ENCODE measurements at regions not wholly inside any gene's neighbourhood (a gene's known extent, or its start where the extent isn't known, plus 50 kb on each side); places are given as distances from the start of the nearest gene placed in this dataset.

DNA sequence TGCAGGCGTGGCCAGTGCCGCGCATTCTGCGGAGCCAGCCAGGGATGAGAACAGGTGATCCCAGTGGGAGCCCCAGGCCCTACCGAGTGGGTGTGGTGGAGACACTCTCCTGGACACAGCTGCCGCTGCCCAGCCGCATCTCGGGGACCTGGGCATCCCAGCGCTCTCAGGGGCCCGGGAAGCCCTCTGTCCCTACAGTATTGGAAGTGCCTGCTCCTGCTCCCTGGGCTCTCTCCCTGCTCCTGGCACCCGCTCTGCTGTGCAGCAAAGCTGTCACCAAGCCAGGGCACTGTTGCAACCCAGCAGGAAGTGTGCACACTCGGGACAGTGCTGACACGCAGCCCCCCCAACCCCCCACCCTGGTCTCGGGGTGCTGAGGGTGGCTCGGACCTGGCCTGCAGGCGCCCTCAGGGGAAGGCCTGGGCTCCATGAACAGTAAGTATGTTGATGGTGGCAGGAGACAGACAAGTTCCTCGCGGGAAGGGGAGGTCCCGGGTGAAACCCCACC lies 1177.4 kb upstream of the GBE1 start:
- no peak for DNase-seq

DNA sequence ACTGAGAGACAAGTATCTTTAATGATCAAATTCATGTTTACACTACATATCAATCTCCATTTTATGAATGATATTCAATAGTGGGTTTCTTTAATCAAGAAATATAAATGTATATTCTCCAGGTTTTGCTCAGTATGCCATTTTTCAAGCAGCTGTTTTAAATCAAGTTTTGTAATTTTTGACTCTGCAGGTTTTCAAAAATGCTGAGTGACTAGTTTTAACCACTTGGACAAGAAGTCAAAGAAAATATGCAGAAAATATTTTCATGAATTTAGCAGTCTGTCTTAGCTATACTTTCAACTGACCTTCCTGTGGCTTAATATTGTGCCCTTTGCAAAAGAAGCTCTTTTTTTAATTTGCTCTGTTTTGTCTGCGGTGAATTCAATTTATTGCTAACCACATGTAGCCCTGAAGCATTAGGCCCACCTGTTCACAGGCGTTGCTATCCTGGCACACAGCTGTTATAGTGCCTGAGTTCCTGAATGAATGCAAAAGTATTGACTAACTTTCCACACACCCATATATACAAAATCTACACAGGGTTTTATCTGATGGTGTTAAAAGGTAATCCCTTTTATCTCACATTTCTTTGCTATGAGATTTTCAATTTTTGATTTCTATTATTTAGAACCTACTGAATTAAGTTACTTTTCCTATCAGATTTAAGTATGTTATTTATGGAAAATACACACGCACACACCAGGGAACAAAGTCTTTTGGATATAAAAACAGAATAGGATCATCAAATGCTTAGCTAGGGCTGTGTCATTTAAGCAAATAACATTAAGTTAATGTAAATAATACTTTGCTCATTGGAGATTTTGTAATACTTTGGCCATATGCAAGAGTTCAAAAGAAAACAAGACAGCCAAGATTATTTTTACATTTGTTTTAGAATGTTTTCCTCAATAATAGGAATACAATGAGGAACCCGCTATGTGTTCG lies 1166.1 kb upstream of the GBE1 start:
- DNase-seq, result no peak

DNA sequence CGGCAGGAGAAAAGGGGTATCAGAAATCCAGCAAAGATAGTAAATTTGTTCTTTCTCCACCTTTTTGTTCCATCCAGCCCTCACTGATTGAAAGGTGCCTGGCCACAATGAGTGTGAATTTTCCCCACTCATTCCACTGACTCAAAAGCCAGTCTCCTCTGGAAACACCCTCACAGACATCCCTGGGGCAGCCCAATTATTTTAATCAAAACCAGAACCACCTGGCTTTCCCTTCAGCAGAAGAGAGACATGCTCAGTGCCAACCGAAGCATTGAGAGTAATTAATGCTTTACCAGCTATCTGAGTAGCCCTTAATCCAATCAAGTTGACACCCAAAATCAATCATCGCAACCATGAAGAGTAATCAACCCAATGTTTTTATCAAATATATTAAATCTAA lies 1129.6 kb upstream of the GBE1 start:
- DNase-seq, result no peak

DNA sequence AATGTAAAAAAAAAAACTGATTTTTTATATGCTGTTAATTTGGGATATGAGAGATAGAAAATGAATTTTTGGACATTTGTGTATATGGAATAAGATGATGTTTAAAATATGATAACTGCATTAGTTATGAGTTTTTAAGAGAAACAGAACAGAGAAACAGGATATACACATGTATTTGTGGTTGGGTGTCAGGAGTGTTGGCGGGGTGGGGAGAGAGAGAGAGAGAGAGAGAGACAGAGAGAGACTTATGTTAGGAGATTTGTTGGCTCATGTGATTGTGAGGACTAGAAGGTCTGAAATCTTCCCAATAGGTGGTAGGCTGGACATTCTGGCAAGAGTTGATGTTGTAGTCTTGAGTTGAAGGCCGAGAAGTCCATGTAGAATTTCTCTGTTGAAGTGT lies 1121.6 kb upstream of the GBE1 start:
- DNase-seq, result no peak

DNA sequence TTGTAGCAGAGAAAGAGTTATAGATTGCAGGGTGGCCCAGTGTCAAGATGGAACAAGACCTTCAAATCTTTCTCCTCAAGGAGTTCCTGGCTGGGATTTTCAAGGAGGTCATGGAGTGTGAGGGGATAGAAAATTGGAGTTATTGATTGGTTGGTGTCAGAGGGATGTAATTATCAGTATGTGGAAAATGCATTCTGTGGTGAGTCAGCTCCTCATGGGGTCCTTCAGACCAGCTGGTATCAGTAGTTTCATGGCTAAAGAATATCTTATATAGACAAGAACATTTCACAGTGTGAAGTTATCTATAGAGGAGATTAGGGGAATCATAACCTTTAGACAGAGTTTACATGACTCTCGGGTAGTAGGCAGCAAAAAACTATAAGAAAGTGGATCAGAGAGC lies 1114.0 kb upstream of the GBE1 start:
- peak; percentile 3 for DNase-seq

DNA sequence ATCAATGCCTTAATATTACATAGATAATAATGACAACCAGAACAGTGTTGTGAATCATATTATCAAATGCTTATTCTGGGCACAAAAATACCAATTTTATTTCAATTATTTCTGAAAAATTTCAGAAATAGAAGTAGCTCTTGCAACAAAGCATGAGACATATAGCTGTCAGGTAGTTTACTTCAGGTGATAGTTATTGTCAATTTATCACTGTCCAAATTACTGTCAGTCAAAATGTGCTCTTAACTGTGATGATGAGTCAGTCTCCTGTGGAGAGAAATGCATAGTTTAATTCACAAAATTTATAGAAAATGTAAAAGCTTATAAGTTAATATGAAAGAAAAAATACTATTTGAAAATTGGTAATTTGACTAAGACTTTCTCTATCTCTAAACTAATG lies 1078.4 kb upstream of the GBE1 start:
- DNase-seq, result no peak

DNA sequence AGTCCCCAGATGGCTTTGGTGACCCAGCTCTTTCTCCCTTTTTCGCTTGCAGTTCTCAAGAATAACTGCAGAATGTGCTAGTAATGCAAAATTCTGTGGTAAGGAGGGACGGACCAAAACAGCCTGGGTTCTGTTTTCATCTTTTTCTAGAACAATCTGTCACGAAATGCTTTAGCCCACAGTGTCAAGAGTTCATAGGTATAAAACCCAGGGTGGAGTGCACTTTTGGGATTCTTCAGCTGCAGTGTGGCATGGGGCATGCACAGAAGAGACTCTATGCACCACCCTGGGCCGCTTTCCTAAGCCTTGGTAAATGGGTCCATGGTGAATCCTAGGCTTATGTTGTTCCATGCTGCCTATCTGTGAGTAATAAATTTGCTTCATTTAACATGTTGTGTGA lies 1072.7 kb upstream of the GBE1 start:
- DNase-seq, result no peak

DNA sequence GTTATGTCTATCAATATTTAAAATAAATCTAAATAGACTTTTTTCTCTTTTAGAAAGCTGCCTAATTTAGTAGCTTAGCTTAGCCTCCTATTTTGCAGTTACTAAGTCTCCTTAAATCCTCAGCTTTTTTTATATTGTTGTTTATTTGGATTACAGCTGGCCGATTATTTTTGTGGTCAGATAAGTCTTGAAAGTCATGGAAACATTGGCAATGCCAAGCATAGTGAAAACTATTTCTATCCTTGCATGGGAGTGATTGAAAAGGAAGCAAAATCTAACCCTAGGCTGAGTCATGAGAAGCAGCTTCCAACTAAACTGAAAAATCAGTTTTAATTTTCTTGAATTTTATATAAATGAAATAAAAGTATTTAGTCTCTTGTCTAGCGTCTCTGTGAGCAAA lies 1063.0 kb upstream of the GBE1 start:
- DNase-seq, result no peak

DNA sequence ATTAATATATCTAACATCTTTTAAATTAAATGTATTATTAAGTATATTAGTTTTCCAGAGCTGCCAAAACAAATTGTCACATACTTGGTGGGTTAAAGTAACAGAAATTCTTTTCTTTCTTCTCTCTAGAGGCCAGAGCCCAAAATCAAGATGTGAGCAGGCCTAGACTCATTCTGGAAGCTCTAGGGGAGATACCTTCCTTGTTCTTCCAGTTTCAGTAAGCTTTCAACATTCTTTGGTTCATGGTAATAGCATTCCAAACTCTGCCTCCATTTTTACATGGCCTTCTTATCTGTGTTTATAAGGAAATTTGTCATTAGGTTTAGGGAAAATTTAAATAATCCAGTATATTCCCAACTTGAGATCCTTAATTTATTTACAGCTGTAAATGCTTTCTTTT lies 1054.6 kb upstream of the GBE1 start:
- no peak for DNase-seq

DNA sequence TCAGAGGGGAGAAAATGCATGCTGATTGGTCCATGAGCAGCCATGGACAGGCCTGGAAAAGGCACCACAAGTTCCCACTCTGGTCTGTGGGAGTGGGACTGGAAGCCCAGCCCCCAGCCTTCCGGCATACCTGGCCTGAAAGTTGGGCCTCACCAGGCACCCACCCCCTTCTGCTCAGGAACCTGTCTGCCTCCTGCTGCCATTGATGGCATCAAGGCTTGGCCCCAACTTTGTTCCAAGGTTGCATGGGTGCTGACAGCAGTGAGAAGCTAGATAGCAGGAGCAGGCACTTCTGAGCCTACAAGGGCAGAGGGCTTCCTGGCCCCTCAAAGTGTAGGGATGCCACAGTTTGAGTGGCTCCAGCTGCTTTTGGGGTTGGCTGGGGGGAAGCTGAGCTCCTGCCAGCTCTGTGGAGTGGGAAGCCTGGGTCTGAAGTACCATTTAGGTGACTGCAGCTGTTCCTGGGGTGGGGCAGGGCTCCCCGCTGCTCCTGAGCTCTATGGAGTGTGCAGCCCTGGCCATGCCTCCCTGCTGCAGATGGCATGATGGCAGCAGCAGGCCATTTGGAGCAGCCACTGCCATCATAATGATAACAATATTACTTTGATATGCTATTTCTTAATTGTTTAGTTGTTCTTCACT lies 1054.1 kb upstream of the GBE1 start:
- DNase-seq, result no peak

DNA sequence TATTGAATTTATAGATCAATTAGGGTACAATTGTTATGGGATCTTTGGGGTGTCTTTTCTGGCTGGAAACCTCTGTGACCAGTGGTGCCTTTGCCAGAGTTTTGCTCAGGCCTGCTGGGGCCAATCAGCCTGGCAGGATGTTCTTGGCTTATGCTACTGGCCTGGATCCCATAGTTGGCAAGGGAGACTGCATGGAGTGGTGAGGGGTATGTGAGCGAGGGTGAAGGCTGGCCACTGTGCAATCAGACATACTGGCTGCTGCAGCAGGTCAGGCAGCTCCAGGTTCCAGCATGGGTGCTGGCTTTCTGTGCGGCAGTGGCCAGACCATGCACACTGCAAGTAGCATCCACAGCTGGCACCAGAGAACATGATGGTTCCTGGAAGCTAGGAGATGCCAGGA lies 1053.2 kb upstream of the GBE1 start:
- DNase-seq, result no peak

DNA sequence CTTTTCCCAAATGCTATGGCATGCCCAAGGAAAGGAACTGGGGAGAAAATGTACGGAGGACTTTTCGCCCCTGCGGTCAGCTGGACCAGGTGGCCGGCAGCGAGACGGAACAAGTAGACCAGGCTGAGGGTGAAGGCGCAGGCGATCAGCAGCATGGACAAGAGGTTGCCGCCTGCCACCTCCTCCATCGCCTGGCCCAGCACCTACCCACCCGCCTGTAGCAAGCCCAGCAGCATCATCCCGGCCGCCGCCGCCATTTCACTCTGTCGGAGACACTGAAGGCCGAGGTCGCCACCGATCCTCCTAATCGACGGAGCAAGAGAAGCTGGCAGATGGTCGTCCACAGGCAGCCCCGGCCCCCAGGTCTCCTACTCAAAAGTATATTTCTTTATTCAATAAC lies 1046.3 kb upstream of the GBE1 start:
- DNase-seq, result no peak

DNA sequence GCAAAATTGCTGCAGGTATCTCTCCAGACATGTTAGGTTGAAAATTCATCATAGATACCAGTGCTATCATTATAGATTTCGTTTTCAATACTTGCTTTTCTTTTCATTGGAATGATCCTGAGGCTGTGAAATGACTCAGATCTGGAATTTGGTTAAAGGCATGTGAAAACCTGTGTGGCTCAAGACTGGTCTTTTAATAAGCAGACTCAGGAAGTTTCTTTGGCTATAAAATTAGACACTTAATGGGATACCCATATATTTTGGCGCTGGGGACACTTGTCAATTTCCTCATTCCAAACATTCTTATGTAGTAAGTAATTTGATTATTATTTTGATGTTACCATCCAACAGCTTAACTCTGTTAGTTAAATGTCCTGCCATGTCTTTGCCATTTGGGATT lies 1041.1 kb upstream of the GBE1 start:
- DNase-seq, result no peak

DNA sequence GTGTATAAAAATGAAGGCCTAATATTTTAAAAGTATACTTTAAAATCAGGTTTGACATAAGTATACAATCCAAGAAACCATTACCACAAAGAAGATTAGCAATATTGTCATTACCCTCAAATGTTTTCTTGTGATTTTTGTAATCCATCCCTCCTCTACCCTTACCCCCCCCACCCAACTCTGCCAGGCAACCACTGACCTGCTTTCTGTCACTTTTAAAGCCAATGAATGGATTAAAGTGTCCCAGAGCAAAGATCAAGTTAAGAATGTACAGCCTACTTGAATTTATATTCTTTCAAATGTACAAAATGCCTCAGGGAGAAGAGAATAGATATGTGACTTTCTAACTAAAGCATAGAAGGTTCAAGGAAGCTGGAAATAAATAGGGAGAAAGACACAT lies 1038.8 kb upstream of the GBE1 start:
- DNase-seq, result no peak

DNA sequence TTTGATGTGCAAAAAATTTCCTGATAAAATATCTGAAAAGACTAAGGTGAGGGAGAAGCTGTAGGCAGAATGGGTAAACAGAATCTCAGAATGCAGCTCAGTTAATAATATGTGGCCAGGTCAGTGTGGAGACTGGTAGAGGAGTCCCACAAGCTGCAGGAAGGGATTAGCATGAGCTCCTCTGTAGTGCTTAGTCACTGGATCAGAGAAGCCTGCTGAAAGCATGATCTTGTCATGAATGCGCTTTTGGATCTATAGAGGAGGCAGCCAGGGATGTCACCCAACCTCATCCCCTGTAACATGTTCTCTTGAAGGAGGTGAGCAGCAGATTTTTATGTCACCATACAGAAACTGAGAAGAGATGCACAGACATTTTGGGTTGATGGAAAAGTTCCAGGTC lies 1035.3 kb upstream of the GBE1 start:
- DNase-seq, result no peak

DNA sequence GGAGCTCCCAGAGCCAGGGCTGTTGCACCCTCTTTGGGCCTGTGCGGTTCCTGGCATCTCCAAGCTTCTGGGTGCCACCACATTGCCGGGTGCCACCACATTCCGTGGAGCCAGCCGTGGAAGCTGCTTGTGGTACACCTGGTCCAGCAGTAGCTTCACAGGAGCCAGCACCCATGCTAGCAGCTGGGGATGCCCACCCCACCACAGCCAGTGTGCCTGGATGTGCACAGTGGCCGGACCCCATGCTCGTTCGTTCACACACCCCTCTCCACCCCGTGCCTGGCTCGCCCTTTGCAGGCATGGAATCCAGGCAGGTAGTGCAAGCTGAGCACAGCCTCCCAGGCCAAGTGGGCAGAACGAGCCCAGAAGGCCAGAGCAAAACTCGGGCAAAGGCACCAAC lies 1029.8 kb upstream of the GBE1 start:
- no peak for DNase-seq

DNA sequence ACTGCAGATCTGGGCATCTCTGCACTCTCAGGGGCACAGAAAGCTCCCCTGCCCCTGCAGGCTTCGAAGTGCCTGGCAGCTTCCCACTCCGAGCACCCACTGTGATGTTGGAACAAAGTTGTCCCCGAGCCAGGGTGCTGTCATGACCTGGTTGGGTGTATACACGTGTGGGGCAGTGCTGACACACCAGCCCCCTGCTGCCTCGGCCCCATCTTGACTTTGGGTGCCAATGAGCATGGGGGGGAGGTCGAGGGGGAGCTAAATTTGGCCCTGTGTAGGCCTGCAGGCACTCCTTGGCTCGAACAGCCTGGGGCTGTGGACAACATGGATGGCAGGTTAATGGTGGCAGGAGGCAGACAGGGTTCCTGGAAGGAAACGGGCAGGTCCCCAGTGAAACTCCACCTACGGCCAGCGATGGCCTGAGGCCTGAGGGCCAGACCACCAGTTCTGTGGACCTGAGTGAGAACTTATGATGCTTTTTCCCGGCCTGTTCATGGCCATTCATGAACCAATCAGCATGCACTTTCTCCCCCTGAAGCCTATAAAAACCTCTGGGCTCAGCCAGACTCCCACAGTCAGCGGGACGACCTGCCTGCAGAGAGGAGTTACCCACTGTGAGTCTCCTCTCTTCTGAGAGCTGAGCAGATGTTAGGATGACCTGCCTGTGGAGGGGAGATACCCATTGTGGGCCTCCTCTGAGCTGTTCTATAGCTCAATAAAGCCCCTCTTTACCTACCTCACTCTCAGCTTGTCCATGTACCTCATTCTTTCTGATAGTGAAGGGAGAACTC lies 1029.1 kb upstream of the GBE1 start:
- DNase-seq, result no peak

DNA sequence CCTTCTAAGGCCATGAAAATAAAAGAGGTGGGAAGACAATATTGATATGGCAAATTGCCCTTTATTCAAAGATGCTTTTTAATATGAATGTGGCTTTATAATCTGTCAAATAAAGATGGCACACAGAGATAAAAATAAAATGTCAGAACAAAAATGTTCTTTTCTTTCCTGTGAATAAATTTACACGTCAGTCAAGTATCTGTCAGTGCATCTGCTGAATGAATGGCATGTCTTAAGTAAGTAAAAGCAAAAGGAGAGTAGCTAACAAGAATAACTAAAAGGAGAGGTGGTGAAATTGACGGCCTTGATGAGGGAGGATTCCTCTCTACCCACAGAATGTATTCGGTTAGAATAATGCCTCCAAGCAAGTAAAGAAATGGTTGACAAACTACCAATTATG lies 1021.7 kb upstream of the GBE1 start:
- no peak for DNase-seq

DNA sequence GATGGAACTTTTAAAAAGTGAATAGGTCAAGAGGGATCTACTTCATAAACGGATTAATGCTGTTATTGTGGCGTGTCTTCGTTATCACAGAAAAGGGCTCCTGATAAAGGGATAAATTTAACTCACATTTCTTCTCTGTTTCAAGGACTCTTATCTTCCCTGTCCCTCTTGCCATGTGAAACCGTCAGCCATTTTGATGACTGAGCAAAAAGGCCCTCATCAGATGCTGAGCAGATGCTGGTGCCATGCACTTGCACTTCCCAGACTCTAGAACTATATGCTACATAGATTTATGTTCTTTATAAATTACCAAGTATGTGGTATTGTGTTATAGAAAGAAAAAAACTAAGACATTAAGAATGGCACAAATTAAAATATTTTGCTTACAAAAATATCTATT lies 1011.8 kb upstream of the GBE1 start:
- no peak for DNase-seq

DNA sequence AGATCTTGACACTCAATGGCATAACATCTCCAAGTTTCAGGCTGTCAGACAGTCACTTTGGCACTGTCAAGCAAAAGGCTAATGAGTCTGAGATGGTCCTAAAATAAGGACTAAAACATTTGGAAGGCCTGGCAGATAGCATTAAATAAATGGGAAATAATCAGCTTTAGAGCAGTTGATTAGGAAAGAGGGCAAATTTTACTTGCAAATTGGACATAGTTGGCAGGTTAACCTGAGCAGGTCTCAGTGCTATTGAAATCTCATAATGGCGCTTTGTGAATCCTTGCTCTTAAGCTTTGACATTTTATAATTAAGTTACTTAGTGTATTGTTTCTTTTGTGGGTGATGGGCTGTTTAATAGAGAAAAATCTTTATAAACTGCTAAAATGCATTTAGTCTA lies 1003.1 kb upstream of the GBE1 start:
- DNase-seq, result no peak

DNA sequence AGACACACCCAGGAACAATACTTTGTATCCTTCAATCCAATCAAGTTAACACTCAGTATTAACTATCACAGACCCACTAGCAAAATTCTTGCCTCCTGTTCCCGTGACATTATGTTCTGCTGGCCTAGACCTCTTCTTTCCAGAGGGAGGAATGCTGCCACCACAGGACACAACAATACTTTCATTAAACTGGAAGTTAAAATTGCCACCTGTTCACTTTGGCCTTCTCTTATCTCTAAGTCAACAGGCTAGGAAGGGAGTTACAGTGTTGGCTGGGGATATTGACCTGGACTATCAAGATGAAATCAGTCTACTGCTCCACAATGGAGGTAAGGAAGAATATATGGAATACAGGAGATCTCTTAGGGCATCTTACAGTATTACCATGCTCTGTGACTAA lies 1000.4 kb upstream of the GBE1 start:
- DNase-seq, result no peak

DNA sequence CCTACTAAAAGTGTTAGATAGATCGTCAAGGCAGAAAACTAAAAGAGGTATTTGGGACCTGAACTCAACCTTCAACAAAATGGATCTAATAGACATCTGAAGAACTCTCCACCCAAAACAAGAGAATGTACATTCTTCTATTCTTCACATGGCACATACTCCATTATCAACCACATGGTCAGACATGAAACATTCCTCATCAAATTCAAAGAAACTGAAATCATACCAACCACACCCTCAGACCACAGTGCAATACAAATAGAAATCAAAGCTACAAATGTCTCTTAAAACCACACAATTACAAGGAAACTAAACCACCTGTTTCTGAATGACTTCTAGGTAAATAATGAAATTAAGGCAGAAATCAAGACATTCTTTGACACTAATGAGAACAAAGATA lies 984.1 kb upstream of the GBE1 start:
- no peak for DNase-seq

DNA sequence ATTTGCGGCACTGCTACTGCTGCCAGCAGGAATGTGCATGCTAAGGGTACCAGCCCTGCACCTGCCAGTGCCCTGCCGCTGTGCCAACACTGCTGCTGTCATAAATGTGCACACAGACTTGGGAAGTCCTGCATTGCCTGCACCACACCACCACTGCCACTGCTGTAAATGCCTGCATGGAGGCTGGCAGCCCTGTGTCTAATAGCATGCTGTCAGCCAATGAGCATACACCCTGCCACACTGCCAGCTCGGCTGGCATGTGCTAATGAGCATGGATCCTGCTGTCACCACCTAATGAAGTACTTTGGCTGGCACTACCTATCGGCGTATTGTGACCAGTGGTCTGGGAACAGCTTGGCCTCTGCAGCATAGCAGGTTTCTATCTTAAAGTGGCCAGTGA lies 981.8 kb upstream of the GBE1 start:
- DNase-seq, result no peak

DNA sequence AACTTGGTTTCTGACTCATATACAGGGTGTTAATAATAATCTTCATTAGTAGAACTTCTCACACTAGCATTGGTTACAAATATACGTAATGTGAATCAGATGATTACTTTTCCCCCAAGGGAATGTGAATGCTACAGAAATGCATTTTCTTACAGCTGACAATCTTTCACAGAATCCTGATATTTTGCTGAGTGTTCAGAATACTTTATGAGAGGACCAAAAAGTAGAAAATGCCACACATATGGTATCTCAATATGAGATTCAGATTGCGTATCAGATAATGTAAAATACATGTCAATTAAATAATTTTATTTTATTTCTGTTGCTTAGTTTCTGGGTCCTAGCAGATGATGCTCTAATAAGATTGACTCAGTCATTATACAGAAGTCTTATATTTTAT lies 979.9 kb upstream of the GBE1 start:
- DNase-seq, result no peak
